NCI-H526 treated with DMSO at 0.1 percent for 48 hours (cell line): ENCODE measurements at regions not wholly inside any gene's neighbourhood (a gene's known extent, or its start where the extent isn't known, plus 50 kb on each side); places are given as distances from the start of the nearest gene placed in this dataset.
"Not testable (repeated sequence)": the region's sequence is repeated elsewhere in the genome, so short reads cannot be mapped to it uniquely, and the experiment has no call there.

ENCODE experiments used
- DNase-seq: peaks from one replicate; lab custom pipeline; 2025; lab: John Stamatoyannopoulos, UW

DNA sequence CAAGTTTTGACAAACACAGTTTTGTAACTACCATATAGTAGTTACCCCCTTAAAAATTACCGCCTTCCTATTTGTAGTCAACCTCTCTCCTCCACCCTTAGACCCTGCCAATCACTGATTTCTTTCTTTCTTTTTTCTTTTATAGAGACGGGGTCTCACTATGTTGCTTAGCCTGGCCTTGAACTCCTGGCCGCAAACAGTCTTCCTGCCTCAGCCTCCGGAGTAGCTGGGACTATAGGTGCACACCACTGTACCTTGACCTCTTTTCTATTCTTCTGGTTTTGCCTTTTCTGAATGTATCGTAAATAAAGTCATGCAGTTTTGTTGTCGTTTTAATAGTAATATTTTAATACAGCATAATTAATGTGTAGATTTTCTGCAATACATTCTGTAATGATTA is 460.3 kb downstream of the EPM2A start:
- no peak for DNase-seq

GRCh38 chr6:145275787-145276186 is 459.5 kb downstream of the EPM2A start:
- no peak for DNase-seq

DNA sequence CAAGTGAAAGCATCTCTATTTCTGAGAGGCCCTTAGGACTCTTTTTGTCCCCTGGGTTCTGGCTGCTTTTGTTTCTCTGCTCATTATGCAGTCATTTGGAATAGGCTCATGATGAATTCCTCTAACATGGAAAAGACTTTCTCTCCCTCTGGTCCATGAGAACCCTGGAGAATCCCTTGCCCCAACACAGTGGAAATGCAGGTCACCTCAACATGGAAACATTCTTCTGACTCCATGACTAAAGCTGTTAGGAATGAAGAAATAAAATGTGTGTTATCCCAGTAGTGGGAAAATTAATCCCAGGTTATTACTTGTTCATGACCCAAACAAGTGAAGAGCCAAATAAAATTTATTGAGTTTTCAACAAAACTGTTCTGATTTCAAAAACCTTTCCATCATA is 458.6 kb downstream of the EPM2A start:
- DNase-seq = no peak

GRCh38 chr6:145277358-145278086 is 457.8 kb downstream of the EPM2A start:
- DNase-seq = no peak

GRCh38 chr6:145278163-145278807 is 457.0 kb downstream of the EPM2A start:
- DNase-seq = no peak

- peak; percentile 2 for DNase-seq
Measured at GRCh38 chr6:145279551-145279950, 455.8 kb downstream of the EPM2A start.

DNA sequence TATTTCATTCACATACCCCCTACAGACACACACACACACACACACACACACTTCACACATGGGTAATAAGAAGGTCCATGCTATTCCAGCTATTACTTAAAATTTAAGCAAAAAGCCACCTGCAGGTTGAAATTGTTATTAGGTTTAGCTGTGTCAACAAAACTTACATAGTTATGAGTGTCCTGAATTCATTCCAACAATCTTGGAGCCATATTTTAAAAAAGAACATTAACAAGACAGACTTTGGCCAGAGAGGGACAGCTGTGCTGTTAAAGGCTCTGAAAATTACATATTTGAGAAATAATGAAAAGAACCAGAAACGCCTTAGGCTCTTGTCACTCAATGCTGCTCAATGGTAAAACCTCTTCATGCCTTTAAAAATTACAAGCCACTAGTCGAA is 455.3 kb downstream of the EPM2A start:
- DNase-seq = no peak

DNA sequence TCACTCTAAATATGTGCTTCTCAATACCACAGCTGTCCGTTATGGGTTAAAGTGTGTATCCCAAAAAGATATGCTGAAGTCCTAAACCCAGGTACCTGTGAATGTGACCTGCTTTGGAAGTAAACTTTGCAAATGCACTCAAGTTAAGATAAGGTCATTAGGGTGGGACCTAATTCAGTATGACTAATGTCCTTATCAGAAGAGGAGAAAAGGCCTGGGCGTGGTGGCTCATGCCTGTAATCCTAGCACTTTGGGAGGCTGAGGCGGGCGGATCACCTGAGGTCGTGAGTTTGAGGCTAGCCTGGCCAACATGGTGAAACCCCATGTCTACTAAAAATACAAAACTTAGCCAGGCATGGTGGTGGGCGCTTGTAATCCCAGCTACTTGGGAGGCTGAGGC is 452.1 kb downstream of the EPM2A start:
- DNase-seq = not testable (repeated sequence)

DNA sequence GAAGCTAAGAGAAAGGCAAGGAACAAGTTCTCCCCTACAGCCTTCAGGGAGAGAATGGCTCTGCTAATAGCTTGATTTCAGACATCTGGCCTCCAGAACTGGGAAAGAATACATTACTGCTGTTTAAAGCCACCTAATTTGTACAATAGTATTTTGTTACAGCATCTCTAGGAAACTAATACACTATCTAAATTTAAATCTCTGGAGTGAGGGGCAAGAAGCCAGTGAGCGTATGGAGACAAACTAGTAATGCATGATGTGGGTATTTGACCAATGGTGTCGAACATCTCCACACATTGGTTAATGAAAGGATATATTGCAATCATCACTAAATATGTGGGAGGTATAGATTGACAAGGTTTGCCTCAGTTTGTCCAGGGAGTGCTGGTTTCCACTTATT is 451.5 kb downstream of the EPM2A start:
- no peak for DNase-seq

- DNase-seq = no peak
Measured at GRCh38 chr6:145286916-145287315, 448.4 kb downstream of the EPM2A start.

- DNase-seq = no peak
Measured at GRCh38 chr6:145289573-145289972, 445.7 kb downstream of the EPM2A start.

DNA sequence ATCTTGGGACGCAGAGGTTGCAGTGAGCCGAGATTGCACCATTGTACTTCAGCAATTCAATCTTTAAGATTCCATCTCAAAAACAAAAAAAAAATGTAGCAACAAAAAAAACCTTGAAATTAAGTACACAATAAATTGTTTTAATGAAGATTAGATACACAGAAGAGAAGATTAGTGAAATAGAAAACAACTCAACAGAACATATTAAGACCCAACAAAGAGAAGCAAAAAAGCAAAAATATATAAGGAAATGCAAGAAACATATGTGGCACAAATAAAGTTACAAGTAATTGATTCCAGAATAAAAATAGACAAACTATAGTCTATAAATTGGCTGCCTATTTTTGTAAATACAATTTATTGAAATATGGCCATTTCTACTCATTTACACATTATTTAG is 445.2 kb downstream of the EPM2A start:
- no peak for DNase-seq

- no peak for DNase-seq
Measured at GRCh38 chr6:145292066-145292465, 443.3 kb downstream of the EPM2A start.

- no peak for DNase-seq
Measured at GRCh38 chr6:145294942-145295341, 440.4 kb downstream of the EPM2A start.

- no peak for DNase-seq
Measured at GRCh38 chr6:145295746-145296145, 439.6 kb downstream of the EPM2A start.

DNA sequence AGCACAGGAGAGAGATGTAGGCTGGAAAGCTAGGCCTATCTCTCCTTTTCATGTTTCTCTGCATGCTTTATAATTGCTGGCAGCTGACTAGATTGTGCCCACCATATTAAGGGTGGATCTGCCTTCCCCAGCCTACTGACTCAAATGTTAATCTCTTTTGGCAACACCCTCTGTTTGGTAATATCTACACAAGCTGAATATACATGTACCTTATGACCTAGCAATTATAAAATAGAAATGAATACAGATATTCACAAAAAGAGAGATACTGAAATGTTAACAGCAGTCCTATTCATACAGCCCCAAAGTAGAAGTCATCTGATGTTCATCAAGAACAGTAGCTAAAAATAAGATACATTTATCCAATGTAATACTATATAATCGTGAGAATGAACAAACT is 429.6 kb downstream of the EPM2A start:
- DNase-seq = no peak

DNA sequence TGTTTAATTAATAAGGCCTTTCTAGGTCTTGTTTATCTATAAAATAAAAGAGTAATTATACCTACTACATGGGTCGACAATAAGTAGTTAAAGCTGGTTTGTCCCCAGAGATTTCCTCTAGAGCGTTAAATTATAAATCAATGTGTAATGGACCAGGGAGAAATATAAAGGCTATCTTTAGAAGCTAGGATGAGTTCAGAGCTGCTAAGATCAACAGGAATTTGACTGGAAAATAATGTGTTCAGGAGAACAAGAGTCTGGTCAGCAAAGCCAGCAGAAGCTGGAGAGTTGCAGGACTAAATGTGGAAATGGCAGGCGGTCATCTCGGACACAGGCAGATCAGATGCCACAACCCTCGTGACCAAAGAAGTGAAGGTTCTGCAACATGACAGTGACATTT is 428.8 kb downstream of the EPM2A start:
- peak; percentile 65 for DNase-seq

DNA sequence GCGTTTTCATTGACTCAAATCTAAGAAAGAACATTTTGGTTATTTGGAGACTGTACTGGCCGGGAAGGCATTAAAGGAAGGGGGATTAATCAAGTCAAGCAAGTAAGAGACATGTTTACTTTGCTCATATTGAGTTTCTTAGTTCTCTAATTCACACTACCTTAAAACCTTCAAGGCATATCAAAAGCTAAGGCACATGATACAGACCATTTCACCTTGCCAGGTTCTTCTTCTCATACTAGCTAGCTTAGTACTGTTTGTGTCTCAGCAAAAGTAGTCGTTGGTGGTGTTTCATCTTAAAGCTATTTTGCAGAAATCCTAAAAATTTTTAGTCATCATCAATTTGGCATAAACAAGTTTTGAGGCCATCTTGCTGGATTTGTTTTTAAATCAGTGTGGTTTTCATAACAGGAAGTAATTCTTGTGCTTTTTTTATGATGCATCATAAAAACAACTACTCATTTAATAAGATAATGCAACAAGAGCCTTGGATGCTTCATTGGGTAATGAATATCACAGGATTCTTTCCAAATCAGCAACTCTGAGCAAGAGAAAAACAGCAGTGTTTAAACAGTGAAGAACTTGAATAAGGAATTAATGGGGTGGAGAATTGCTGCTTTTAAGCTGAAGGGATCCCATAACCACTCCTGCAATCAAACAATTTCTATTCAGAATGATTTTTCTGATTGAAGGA is 425.3 kb downstream of the EPM2A start:
- DNase-seq = no peak

- no peak for DNase-seq
Measured at GRCh38 chr6:145312481-145312880, 422.8 kb downstream of the EPM2A start.

DNA sequence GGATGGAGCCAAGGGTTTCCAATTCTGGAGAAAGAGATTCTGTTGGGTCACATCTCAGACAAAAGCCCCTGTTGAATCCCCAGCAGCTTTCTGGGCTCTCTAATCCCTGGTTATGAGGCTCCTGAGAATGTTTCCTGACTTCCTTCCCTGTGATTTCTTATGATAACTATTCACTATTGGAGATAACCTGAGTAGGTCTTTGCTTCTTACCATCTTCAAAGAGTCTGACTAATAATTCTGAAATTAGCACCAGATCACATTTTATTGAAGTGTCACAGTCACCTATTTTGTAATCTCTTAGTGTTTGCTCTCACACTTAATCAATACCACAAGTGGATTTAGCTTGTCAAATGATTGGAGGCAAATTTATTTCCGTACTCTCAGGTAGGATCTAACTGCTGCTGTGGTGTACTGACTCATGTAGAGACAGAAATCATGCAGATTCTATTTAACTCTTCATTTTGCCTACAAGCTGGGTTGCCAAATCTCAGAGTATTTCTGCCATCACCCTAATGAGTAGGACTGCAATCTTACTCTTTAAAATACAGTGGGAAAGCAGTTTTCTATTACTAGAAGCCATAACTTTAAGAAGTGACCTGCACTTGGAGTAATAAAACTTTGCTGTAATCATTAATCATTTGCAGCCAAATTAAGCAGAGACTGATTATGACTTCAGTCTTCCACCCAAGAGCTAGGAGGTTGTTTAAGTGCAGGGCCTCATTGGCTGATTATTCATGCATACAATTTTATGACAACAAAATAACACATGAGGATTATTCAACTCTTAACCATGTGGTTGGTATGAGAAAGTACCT is 422.1 kb downstream of the EPM2A start:
- no peak for DNase-seq

DNA sequence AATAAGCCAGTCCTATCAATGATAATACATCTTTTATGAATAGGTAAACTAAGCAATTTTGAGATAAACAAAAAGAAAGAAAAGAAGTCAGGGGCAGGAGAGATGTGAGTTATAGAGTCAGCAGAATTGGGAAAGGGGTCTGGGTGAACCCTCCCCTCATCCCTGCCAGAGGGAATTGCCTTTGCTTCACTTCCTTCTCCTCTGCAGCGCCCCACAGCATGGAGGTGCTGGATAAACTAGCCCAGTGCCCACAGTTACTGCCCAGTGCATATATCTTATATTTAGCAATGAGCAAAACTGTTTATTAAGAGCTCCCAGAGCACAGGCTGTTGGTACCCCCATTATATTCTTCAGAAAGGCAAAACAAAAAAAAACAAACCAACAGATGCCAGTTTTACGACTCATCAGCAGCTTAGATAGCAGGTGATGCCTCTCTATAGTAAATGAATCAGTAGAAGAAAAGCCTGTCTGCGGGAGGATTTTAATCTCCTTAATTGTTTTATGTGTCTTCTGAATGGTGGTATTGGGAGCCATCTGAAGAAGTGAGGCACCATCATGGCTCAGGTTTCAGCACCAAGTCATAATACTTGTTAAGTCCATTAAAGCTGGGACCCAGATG is 419.2 kb downstream of the EPM2A start:
- DNase-seq = no peak

DNA sequence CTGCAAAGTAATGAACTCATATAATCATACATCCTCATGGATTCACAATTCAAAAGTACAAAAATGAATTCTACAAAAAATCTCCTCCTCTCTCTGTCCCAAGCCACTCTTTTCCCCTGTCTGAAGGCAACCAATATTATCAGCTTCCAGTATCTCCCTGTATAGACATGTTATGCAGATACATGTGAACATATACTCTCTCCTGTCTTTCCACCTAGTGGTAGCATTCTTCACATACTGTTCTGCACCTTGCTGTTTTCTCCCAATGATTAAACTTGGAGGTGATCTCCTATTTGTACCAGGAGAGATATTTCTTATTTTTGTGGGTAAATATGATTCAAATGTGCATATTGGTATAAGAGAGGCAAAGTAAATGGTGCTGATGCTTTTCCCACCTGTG is 416.4 kb downstream of the EPM2A start:
- no peak for DNase-seq
